ENCODE measurements at regions not wholly inside any gene's neighbourhood (a gene's known extent, or its start where the extent isn't known, plus 50 kb on each side); places are given as distances from the start of the nearest gene placed in this dataset.
"Not testable (repeated sequence)": the region's sequence is repeated elsewhere in the genome, so short reads cannot be mapped to it uniquely, and the experiment has no call there.

DNA sequence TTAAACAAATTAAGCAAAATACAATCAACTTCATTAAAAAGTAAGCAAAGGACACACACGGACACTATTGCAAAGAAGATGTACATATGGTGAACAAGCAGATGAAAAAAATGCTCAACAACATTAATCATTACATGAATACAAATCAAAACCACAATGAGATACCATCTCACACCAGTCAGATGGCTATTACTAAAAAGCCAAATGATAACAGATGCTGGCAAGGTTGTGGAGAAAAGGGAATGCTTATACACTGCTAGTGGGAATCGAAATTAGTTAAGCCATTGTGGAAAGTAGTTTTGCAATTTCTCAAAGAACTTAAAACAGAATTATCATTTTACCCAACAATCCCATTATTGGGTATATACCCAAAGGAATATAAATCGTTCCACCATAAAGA lies 636.2 kb upstream of the ST8SIA4 start:
- WGBS, 2 donors, result 86 to 88% methylated on average over 3 of the region's 3 CpGs
- no peaks in the 10 kb centered on the region for H3K4me1 ChIP-seq
- H3K36me3 ChIP-seq (ENCODE audit: low read depth, missing control alignments), result no peaks in the 10 kb centered on the region
- no peaks in the 10 kb centered on the region for H3K9me3 ChIP-seq
- no peak overlapping the region for H3K4me3 ChIP-seq
- TF ChIP-seq, protein P1, sequence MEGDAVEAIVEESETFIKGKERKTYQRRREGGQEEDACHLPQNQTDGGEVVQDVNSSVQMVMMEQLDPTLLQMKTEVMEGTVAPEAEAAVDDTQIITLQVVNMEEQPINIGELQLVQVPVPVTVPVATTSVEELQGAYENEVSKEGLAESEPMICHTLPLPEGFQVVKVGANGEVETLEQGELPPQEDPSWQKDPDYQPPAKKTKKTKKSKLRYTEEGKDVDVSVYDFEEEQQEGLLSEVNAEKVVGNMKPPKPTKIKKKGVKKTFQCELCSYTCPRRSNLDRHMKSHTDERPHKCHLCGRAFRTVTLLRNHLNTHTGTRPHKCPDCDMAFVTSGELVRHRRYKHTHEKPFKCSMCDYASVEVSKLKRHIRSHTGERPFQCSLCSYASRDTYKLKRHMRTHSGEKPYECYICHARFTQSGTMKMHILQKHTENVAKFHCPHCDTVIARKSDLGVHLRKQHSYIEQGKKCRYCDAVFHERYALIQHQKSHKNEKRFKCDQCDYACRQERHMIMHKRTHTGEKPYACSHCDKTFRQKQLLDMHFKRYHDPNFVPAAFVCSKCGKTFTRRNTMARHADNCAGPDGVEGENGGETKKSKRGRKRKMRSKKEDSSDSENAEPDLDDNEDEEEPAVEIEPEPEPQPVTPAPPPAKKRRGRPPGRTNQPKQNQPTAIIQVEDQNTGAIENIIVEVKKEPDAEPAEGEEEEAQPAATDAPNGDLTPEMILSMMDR (IDR thresholded peaks at IDR 0.05), result no peak
- TF ChIP-seq POLR2A (IDR thresholded peaks at IDR 0.05), result no peak
- intact Hi-C loops (cut with DNase I; ENCODE audit: low total_unique reads), result no loop called here
- no peak overlapping the region for H3K27ac ChIP-seq
- no peaks in the 10 kb centered on the region for H3K27me3 ChIP-seq
- DNase-seq, result no peak

DNA sequence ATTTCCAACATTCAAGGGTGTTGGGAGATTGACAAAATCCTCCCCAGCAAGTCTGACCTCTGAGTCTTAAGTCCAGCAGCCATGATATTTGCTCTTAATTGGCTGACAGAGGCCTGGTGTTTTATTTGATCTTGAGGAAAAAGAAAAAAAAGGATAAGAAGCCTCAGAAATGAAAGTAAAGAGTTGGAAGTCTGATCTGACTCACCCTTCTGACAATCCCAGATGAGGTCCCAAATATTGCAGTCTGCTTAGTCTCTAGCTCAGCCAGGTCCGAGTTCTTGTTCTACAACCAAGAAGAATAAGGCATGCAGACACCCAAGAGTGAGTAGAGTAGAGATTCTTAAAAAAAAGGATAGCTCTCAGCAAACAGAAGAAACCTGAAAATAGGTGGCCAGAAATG lies 632.5 kb upstream of the ST8SIA4 start:
- TF ChIP-seq, protein P1 (IDR thresholded peaks at IDR 0.05), result no peak
- no peak for TF ChIP-seq POLR2A (IDR thresholded peaks at IDR 0.05)
- H3K27me3 ChIP-seq, result no peaks in the 10 kb centered on the region
- H3K27ac ChIP-seq, result no peak overlapping the region
- intact Hi-C loops (cut with DNase I; ENCODE audit: low total_unique reads), result no loop called here
- no peaks in the 10 kb centered on the region for H3K36me3 ChIP-seq (ENCODE audit: low read depth, missing control alignments)
- WGBS, 2 donors, result 69 to 83% methylated on average over 1 of the region's 1 CpG
- no peak for DNase-seq
- no peaks in the 10 kb centered on the region for H3K4me1 ChIP-seq
- H3K4me3 ChIP-seq, result no peak overlapping the region
- H3K9me3 ChIP-seq, result no peaks in the 10 kb centered on the region

DNA sequence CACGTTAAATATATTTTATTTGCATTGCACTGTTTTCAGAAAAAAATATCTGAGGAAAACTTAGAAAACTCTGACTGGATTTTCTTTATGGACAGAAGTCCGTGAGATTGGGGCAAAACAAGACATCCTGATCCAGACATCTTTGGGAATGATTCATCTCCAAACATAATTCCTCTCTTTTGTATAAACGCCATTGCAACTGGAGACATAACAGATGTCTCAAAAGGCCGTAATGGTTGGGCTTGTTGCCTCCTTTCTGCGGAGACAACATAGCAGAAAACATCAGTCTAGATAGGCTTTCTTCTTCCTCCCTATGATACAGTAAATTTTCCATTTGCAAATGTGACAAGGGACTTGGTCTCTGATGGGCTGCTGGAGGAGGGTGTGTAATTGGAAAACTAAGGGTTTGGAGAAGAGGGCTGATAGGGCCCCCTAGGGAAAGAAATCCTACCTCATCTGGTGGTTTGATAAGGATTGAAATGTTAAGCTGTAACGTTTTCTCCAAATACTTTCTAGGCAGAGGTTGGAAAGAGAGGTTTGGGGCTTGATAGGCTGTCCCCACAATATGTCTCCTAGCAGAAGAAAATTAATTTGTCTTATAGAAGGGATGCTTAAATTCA lies 631.5 kb upstream of the ST8SIA4 start:
- TF ChIP-seq, protein P1 (IDR thresholded peaks at IDR 0.05), result no peak
- no peak for TF ChIP-seq POLR2A (IDR thresholded peaks at IDR 0.05)
- Histone ChIP-seq H3K4me3 (no peak overlapping the region), H3K36me3 (ENCODE audit: low read depth, missing control alignments) (no peaks in the 10 kb centered on the region), H3K9me3 (no peaks in the 10 kb centered on the region), H3K27me3 (no peaks in the 10 kb centered on the region), H3K4me1 (no peaks in the 10 kb centered on the region), H3K27ac (no peak overlapping the region)
- intact Hi-C loops (cut with DNase I; ENCODE audit: low total_unique reads), result no loop called here
- DNase-seq, result no peak
- 68 to 73% methylated on average over 6 of the region's 6 CpGs for WGBS, 2 donors

DNA sequence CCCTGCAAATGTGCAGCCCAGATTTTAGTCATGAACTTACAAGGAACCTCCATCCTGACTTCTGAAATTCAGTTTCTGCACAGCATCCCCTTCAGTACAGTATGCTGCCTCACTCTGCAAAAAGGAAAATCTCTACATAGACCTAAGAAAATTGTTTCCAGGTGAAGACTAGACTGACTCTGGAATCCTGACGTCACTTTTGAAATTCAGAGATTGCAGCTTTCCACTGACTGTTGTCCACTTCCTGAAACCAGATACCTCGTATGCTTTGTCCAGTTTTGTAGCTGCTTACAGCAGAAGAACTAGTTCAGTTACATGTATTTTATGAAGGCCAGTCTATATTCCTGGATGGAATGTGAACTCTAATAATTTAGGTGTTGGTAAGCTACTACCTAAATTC lies 629.3 kb upstream of the ST8SIA4 start:
- no peak overlapping the region for H3K27ac ChIP-seq
- H3K4me1 ChIP-seq, result no peaks in the 10 kb centered on the region
- H3K4me3 ChIP-seq, result no peak overlapping the region
- no peaks in the 10 kb centered on the region for H3K27me3 ChIP-seq
- 60 to 63% methylated on average over 2 of the region's 2 CpGs for WGBS, 2 donors
- intact Hi-C loops (cut with DNase I; ENCODE audit: low total_unique reads), result no loop called here
- H3K36me3 ChIP-seq (ENCODE audit: low read depth, missing control alignments), result no peaks in the 10 kb centered on the region
- no peak for DNase-seq
- no peaks in the 10 kb centered on the region for H3K9me3 ChIP-seq
- no peak for TF ChIP-seq POLR2A (IDR thresholded peaks at IDR 0.05)

DNA sequence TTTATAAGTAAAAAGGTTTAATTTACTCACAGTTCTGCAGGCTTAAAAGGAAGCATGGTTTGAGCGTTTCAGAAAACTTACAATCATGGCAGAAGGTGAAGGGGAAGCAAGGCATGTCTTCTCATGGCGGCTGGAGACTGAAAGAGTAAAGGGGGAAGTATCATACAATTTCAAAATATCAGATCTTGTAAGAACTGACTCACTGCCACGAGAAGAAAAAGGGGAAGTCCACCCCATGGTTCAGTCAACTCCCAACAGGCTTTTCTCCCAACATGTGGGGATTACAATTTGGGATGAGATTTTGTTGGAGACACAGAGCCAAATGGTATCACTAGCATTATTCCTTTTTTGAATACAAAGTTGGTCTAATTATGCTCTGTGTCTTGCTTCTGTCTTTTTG lies 627.9 kb upstream of the ST8SIA4 start:
- TF ChIP-seq, protein P1 (IDR thresholded peaks at IDR 0.05), result no peak
- TF ChIP-seq POLR2A (IDR thresholded peaks at IDR 0.05), result no peak
- no peaks in the 10 kb centered on the region for H3K9me3 ChIP-seq
- no peaks in the 10 kb centered on the region for H3K4me1 ChIP-seq
- no peak overlapping the region for H3K27ac ChIP-seq
- no peaks in the 10 kb centered on the region for H3K36me3 ChIP-seq (ENCODE audit: low read depth, missing control alignments)
- H3K27me3 ChIP-seq, result no peaks in the 10 kb centered on the region
- WGBS, 2 donors, result 73 to 78% methylated on average over 3 of the region's 3 CpGs
- DNase-seq, result no peak
- intact Hi-C loops (cut with DNase I; ENCODE audit: low total_unique reads), result no loop called here
- no peak overlapping the region for H3K4me3 ChIP-seq

DNA sequence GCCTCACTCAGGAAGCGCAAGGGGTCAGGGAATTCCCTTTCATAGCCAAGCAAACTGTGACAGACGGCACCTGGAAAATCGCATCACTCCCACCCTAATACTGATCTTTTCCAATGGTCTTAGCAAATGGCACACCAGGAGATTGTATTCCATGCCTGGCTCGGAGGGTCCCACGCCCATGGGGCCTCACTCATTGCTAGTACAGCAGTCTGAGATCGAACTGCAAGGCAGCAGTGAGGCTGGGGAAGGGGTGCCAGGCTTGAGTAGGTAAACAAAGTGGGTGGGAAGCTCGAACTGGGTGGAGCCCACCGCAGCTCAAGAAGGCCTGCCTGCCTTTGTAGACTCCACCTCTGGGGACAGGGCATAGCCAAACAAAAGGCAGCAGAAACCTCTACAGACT lies 626.0 kb upstream of the ST8SIA4 start:
- H3K9me3 ChIP-seq; H3K4me1 ChIP-seq; H3K27me3 ChIP-seq; intact Hi-C loops (cut with DNase I; ENCODE audit: low total_unique reads); H3K27ac ChIP-seq; DNase-seq; H3K36me3 ChIP-seq (ENCODE audit: low read depth, missing control alignments); H3K4me3 ChIP-seq: not testable (repeated sequence)
- WGBS, 2 donors, result 85 to 92% methylated on average over 7 to 8 of the region's 8 CpGs

All from testis (tissue), 2 donors.